ENCODE measurements at regions not wholly inside any gene's neighbourhood (a gene's known extent, or its start where the extent isn't known, plus 50 kb on each side); places are given as distances from the start of the nearest gene placed in this dataset.

DNA sequence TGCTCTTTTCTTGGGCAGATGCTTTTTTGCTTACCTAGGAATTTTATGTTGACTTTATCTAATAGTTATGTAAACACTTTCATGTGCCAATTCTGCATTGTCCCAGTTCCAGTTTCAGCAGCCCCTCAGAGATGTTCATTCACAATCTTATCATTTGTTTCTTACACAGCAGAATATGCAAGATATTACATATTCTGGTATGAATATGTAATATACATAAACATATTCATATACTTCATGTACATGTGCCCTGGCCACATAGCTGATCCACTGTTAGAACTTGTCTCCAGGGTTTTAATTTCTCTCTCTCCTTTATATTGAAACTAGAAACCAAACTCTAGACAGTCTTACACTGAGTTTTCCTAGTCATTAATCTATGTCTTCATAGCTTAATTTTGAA, 90.2 kb upstream of the PARP8 start (continued):
- no peak for TF ChIP-seq STAT1 (IDR thresholded peaks at IDR 0.05; ENCODE audit: unreplicated experiment)
- TF ChIP-seq, protein P1, sequence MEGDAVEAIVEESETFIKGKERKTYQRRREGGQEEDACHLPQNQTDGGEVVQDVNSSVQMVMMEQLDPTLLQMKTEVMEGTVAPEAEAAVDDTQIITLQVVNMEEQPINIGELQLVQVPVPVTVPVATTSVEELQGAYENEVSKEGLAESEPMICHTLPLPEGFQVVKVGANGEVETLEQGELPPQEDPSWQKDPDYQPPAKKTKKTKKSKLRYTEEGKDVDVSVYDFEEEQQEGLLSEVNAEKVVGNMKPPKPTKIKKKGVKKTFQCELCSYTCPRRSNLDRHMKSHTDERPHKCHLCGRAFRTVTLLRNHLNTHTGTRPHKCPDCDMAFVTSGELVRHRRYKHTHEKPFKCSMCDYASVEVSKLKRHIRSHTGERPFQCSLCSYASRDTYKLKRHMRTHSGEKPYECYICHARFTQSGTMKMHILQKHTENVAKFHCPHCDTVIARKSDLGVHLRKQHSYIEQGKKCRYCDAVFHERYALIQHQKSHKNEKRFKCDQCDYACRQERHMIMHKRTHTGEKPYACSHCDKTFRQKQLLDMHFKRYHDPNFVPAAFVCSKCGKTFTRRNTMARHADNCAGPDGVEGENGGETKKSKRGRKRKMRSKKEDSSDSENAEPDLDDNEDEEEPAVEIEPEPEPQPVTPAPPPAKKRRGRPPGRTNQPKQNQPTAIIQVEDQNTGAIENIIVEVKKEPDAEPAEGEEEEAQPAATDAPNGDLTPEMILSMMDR (conservative IDR thresholded peaks at IDR 0.05; ENCODE audit: low read depth in 2 of 2), result no peak

- Histone ChIP-seq H3K27ac (ENCODE audit: low read depth) (no peak overlapping the region), H2AFZ (peak overlapping the region; percentile 49; the same call in 1 of the 2 replicates), H3K4me2 (no peak overlapping the region), H4K20me1 (replicated peaks; ENCODE audit: insufficient read depth) (no peaks in the 10 kb centered on the region), H3F3A (replicated peaks; ENCODE audit: low read depth) (no peaks in the 10 kb centered on the region), H3K79me2 (replicated peaks; ENCODE audit: insufficient read depth) (no peaks in the 10 kb centered on the region), H3K4me1 (ENCODE audit: insufficient read depth) (no peaks in the 10 kb centered on the region), H3K4me3 (no peak overlapping the region), H3K36me3 (ENCODE audit: insufficient read depth) (no peaks in the 10 kb centered on the region), H3K9me2 (ENCODE audit: insufficient read depth) (no peaks in the 10 kb centered on the region), H3K27me3 (ENCODE audit: insufficient read depth) (no peaks in the 10 kb centered on the region)
- H3K27me3 Mint-ChIP-seq (ENCODE audit: insufficient read depth, low read depth, poor library complexity), result no peaks in the 10 kb centered on the region
- ATAC-seq (no peak), DNase-seq (ENCODE audit: low spot score) (no peak)
- H3K4me3 Mint-ChIP-seq, result no peak overlapping the region
- peaks cover under 1% of the 10 kb centered on the region; the same call in 1 of the 3 replicates for H3K9me3 Mint-ChIP-seq
- H3K36me3 Mint-ChIP-seq (ENCODE audit: low read depth), result no peaks in the 10 kb centered on the region
- TF ChIP-seq ZNF331 (CRISPR knock-in tag; IDR thresholded peaks at IDR 0.05; ENCODE audit: low read depth) (no peak), STAT1 (IDR thresholded peaks at IDR 0.05; ENCODE audit: unreplicated experiment) (no peak), ZNF114 (CRISPR knock-in tag; IDR thresholded peaks at IDR 0.05) (no peak)
- TF ChIP-seq, protein P2, sequence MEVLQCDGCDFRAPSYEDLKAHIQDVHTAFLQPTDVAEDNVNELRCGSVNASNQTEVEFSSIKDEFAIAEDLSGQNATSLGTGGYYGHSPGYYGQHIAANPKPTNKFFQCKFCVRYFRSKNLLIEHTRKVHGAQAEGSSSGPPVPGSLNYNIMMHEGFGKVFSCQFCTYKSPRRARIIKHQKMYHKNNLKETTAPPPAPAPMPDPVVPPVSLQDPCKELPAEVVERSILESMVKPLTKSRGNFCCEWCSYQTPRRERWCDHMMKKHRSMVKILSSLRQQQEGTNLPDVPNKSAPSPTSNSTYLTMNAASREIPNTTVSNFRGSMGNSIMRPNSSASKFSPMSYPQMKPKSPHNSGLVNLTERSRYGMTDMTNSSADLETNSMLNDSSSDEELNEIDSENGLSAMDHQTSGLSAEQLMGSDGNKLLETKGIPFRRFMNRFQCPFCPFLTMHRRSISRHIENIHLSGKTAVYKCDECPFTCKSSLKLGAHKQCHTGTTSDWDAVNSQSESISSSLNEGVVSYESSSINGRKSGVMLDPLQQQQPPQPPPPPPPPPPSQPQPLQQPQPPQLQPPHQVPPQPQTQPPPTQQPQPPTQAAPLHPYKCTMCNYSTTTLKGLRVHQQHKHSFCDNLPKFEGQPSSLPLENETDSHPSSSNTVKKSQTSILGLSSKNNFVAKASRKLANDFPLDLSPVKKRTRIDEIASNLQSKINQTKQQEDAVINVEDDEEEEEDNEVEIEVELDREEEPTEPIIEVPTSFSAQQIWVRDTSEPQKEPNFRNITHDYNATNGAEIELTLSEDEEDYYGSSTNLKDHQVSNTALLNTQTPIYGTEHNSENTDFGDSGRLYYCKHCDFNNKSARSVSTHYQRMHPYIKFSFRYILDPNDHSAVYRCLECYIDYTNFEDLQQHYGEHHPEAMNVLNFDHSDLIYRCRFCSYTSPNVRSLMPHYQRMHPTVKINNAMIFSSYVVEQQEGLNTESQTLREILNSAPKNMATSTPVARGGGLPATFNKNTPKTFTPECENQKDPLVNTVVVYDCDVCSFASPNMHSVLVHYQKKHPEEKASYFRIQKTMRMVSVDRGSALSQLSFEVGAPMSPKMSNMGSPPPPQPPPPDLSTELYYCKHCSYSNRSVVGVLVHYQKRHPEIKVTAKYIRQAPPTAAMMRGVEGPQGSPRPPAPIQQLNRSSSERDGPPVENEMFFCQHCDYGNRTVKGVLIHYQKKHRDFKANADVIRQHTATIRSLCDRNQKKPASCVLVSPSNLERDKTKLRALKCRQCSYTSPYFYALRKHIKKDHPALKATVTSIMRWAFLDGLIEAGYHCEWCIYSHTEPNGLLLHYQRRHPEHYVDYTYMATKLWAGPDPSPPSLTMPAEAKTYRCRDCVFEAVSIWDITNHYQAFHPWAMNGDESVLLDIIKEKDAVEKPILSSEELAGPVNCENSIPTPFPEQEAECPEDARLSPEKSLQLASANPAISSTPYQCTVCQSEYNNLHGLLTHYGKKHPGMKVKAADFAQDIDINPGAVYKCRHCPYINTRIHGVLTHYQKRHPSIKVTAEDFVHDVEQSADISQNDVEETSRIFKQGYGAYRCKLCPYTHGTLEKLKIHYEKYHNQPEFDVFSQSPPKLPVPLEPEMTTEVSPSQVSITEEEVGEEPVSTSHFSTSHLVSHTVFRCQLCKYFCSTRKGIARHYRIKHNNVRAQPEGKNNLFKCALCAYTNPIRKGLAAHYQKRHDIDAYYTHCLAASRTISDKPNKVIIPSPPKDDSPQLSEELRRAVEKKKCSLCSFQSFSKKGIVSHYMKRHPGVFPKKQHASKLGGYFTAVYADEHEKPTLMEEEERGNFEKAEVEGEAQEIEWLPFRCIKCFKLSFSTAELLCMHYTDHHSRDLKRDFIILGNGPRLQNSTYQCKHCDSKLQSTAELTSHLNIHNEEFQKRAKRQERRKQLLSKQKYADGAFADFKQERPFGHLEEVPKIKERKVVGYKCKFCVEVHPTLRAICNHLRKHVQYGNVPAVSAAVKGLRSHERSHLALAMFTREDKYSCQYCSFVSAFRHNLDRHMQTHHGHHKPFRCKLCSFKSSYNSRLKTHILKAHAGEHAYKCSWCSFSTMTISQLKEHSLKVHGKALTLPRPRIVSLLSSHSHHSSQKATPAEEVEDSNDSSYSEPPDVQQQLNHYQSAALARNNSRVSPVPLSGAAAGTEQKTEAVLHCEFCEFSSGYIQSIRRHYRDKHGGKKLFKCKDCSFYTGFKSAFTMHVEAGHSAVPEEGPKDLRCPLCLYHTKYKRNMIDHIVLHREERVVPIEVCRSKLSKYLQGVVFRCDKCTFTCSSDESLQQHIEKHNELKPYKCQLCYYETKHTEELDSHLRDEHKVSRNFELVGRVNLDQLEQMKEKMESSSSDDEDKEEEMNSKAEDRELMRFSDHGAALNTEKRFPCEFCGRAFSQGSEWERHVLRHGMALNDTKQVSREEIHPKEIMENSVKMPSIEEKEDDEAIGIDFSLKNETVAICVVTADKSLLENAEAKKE (CRISPR knock-in tag; IDR thresholded peaks at IDR 0.05), result no peak
- TF ChIP-seq, protein P3, sequence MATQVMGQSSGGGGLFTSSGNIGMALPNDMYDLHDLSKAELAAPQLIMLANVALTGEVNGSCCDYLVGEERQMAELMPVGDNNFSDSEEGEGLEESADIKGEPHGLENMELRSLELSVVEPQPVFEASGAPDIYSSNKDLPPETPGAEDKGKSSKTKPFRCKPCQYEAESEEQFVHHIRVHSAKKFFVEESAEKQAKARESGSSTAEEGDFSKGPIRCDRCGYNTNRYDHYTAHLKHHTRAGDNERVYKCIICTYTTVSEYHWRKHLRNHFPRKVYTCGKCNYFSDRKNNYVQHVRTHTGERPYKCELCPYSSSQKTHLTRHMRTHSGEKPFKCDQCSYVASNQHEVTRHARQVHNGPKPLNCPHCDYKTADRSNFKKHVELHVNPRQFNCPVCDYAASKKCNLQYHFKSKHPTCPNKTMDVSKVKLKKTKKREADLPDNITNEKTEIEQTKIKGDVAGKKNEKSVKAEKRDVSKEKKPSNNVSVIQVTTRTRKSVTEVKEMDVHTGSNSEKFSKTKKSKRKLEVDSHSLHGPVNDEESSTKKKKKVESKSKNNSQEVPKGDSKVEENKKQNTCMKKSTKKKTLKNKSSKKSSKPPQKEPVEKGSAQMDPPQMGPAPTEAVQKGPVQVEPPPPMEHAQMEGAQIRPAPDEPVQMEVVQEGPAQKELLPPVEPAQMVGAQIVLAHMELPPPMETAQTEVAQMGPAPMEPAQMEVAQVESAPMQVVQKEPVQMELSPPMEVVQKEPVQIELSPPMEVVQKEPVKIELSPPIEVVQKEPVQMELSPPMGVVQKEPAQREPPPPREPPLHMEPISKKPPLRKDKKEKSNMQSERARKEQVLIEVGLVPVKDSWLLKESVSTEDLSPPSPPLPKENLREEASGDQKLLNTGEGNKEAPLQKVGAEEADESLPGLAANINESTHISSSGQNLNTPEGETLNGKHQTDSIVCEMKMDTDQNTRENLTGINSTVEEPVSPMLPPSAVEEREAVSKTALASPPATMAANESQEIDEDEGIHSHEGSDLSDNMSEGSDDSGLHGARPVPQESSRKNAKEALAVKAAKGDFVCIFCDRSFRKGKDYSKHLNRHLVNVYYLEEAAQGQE (IDR thresholded peaks at IDR 0.05; ENCODE audit: unreplicated experiment), result no peak
- TF ChIP-seq, protein P1 (conservative IDR thresholded peaks at IDR 0.05; ENCODE audit: low read depth in 2 of 2), result no peak
- H3K27ac Mint-ChIP-seq, result no peak overlapping the region
- no peaks in the 10 kb centered on the region for H3K4me1 Mint-ChIP-seq
Observed at GRCh38 chr5:50576686-50577256, 89.7 kb upstream of the PARP8 start.
